HG03460 (cell line): ENCODE measurements at regions not wholly inside any gene's neighbourhood (a gene's known extent, or its start where the extent isn't known, plus 50 kb on each side); places are given as distances from the start of the nearest gene placed in this dataset.
"Not testable (repeated sequence)": the region's sequence is repeated elsewhere in the genome, so short reads cannot be mapped to it uniquely, and the experiment has no call there.

ENCODE experiments used
- ATAC-seq: cut with Tn5 transposase; IDR thresholded peaks from one replicate; pipeline ENCODE4 v1.9.1; 2021; ENCODE audit not compliant: unreplicated experiment

GRCh38 chr17:70564006-70564620, 394.8 kb downstream of the KCNJ2 start:
- no peak for ATAC-seq

GRCh38 chr17:70569128-70569527, 399.8 kb downstream of the KCNJ2 start:
- ATAC-seq: no peak

- ATAC-seq: no peak
Measured at GRCh38 chr17:70577456-70577855, 408.1 kb downstream of the KCNJ2 start.

GRCh38 chr17:70581459-70581858, 412.1 kb downstream of the KCNJ2 start:
- no peak for ATAC-seq

GRCh38 chr17:70582777-70583176, 413.4 kb downstream of the KCNJ2 start:
- ATAC-seq: no peak

- no peak for ATAC-seq
Measured at GRCh38 chr17:70584255-70584654, 414.9 kb downstream of the KCNJ2 start.

- no peak for ATAC-seq
Measured at GRCh38 chr17:70588003-70588402, 418.7 kb downstream of the KCNJ2 start.

GRCh38 chr17:70597774-70598173, 428.4 kb downstream of the KCNJ2 start:
- no peak for ATAC-seq

- no peak for ATAC-seq
Measured at GRCh38 chr17:70599198-70599597, 429.9 kb downstream of the KCNJ2 start.

- not testable (repeated sequence) for ATAC-seq
Measured at GRCh38 chr17:70599945-70600344, 430.6 kb downstream of the KCNJ2 start.

GRCh38 chr17:70603226-70603625, 433.9 kb downstream of the KCNJ2 start:
- ATAC-seq: no peak

GRCh38 chr17:70604854-70605253, 435.5 kb downstream of the KCNJ2 start:
- ATAC-seq: no peak

- no peak for ATAC-seq
Measured at GRCh38 chr17:70606086-70606485, 436.8 kb downstream of the KCNJ2 start.

- no peak for ATAC-seq
Measured at GRCh38 chr17:70608193-70608592, 438.9 kb downstream of the KCNJ2 start.

GRCh38 chr17:70608957-70609356, 439.6 kb downstream of the KCNJ2 start:
- no peak for ATAC-seq

GRCh38 chr17:70609566-70609965, 440.2 kb downstream of the KCNJ2 start:
- ATAC-seq: no peak

- ATAC-seq: no peak
Measured at GRCh38 chr17:70610161-70610560, 440.8 kb downstream of the KCNJ2 start.

GRCh38 chr17:70613681-70614080, 444.3 kb downstream of the KCNJ2 start:
- ATAC-seq: no peak

- no peak for ATAC-seq
Measured at GRCh38 chr17:70615831-70616230, 446.5 kb downstream of the KCNJ2 start.

- ATAC-seq: no peak
Measured at GRCh38 chr17:70618641-70619040, 449.3 kb downstream of the KCNJ2 start.

- no peak for ATAC-seq
Measured at GRCh38 chr17:70621566-70621965, 452.2 kb downstream of the KCNJ2 start.

GRCh38 chr17:70622368-70623260, 453.3 kb downstream of the KCNJ2 start:
- no peak for ATAC-seq
